Mesendoderm (in vitro differentiated cells): ENCODE measurements at regions not wholly inside any gene's neighbourhood (a gene's known extent, or its start where the extent isn't known, plus 50 kb on each side); places are given as distances from the start of the nearest gene placed in this dataset.

Source experiments
- DNase-seq: peaks from one replicate; pipeline ENCODE4 v3.0.0; 2013
- H2AK5ac ChIP-seq: 2 replicates; pipeline ENCODE4 v1.6.1; 2013; ENCODE audit warnings: low read length, inconsistent platforms
- H2BK120ac ChIP-seq: 2 replicates; pipeline ENCODE4 v1.6.1; 2013; ENCODE audit warnings: low read depth, mild to moderate bottlenecking, low read length, moderate library complexity, mixed read lengths
- H2BK15ac ChIP-seq: replicated peaks from 2 replicates; pipeline ENCODE4 v1.6.1; 2013; ENCODE audit warnings: low read depth, mild to moderate bottlenecking, moderate library complexity
- H2BK5ac ChIP-seq: 2 replicates; pipeline ENCODE4 v1.6.1; 2013; ENCODE audit warnings: low read length, inconsistent platforms
- H3K18ac ChIP-seq: 2 replicates; pipeline ENCODE4 v1.6.1; 2013; ENCODE audit warnings: mild to moderate bottlenecking, low read length, mixed read lengths
- H3K23ac ChIP-seq: one replicate; pipeline ENCODE4 v1.6.1; 2013; ENCODE audit warnings: low read length
- H3K27ac ChIP-seq: 2 replicates; pipeline ENCODE4 v1.5.1; 2013; ENCODE audit warnings: low read depth, mild to moderate bottlenecking, inconsistent platforms, low read length, moderate library complexity
- H3K27me3 ChIP-seq: 2 replicates; pipeline ENCODE4 v1.6.1; 2013; ENCODE audit warnings: low read length, control low read depth, mild to moderate bottlenecking, inconsistent platforms; ENCODE audit not compliant: insufficient read depth, poor library complexity
- H3K36me3 ChIP-seq: 2 replicates; pipeline ENCODE4 v1.6.1; 2013; ENCODE audit warnings: low read length, inconsistent platforms; ENCODE audit not compliant: control insufficient read depth, insufficient read depth
- H3K4ac ChIP-seq: one replicate; pipeline ENCODE4 v1.6.1; 2013; ENCODE audit warnings: low read depth, mild to moderate bottlenecking, low read length, moderate library complexity
- H3K4me1 ChIP-seq: 2 replicates; pipeline ENCODE4 v1.6.1; 2013; ENCODE audit warnings: low read depth, low read length, inconsistent platforms; ENCODE audit not compliant: control insufficient read depth
- H3K4me2 ChIP-seq: 2 replicates; pipeline ENCODE4 v1.6.1; 2013; ENCODE audit warnings: low read length
- H3K4me3 ChIP-seq: 2 replicates; pipeline ENCODE4 v1.5.1; 2013; ENCODE audit warnings: mild to moderate bottlenecking, low read length
- H3K56ac ChIP-seq: one replicate; pipeline ENCODE4 v1.6.1; 2013; ENCODE audit warnings: low read length
- H3K79me1 ChIP-seq: 2 replicates; pipeline ENCODE4 v1.6.1; 2013; ENCODE audit warnings: low read length, inconsistent platforms
- H3K79me2 ChIP-seq: 2 replicates; pipeline ENCODE4 v1.6.1; 2013; ENCODE audit warnings: mild to moderate bottlenecking, low read length; ENCODE audit not compliant: control insufficient read depth, insufficient read depth
- H3K9ac ChIP-seq: 2 replicates; pipeline ENCODE4 v1.6.1; 2013; ENCODE audit warnings: low read length, inconsistent platforms
- H4K5ac ChIP-seq: one replicate; pipeline ENCODE4 v1.6.1; 2013; ENCODE audit warnings: low read length
- H4K8ac ChIP-seq: one replicate; pipeline ENCODE4 v1.6.1; 2013; ENCODE audit warnings: low read depth, mild to moderate bottlenecking, control low read depth, low read length, moderate library complexity
- WGBS: extraction: QIAGEN DNeasy Blood & Tissue Kit; methylation state at CpG from one replicate; pipeline ENCODE4 v1.1.7; 2013; ENCODE audit warnings: low lambda C conversion rate, missing lambda C conversion rate; ENCODE audit not compliant: insufficient coverage; ENCODE audit errors: extremely low coverage; 5-methylcytosine and 5-hydroxymethylcytosine counted together

- no peak overlapping the region for H4K5ac ChIP-seq
- no peak overlapping the region for H2BK15ac ChIP-seq
- no peaks in the 10 kb centered on the region for H3K79me2 ChIP-seq
- no peak overlapping the region for H3K4me3 ChIP-seq
- H3K4me1 ChIP-seq, result no peaks in the 10 kb centered on the region
- H3K4ac ChIP-seq, result no peak overlapping the region
- H3K4me2 ChIP-seq, result no peak overlapping the region
- H3K9ac ChIP-seq, result no peak overlapping the region
- H2AK5ac ChIP-seq, result no peak overlapping the region
- no peaks in the 10 kb centered on the region for H3K36me3 ChIP-seq
- no peak overlapping the region for H3K18ac ChIP-seq
- H4K8ac ChIP-seq, result no peak overlapping the region
- no peak overlapping the region for H3K23ac ChIP-seq
- no peaks in the 10 kb centered on the region for H3K27me3 ChIP-seq
- H3K27ac ChIP-seq, result no peak overlapping the region
- H2BK120ac ChIP-seq, result no peak overlapping the region
- no CpG with 5 or more reads among the region's 4 CpGs for WGBS
- no peak overlapping the region for H3K56ac ChIP-seq
- no peak overlapping the region for H2BK5ac ChIP-seq
- DNase-seq, result no peak
- H3K79me1 ChIP-seq, result no peaks in the 10 kb centered on the region
Observed at GRCh38 chrX:22395372-22395771, 122.7 kb downstream of the CBLL2 start.

- H3K79me2 ChIP-seq, result no peaks in the 10 kb centered on the region
- H4K5ac ChIP-seq, result no peak overlapping the region
- H3K9ac ChIP-seq, result no peak overlapping the region
- no peak overlapping the region for H2AK5ac ChIP-seq
- H3K56ac ChIP-seq, result no peak overlapping the region
- no peak overlapping the region for H2BK120ac ChIP-seq
- H3K27me3 ChIP-seq, result no peaks in the 10 kb centered on the region
- no peak overlapping the region for H2BK15ac ChIP-seq
- no peak overlapping the region for H2BK5ac ChIP-seq
- H3K4ac ChIP-seq, result no peak overlapping the region
- no peak overlapping the region for H3K4me2 ChIP-seq
- H3K23ac ChIP-seq, result no peak overlapping the region
- H3K4me3 ChIP-seq, result no peak overlapping the region
- WGBS, result no CpG with 5 or more reads among the region's 2 CpGs
- no peak overlapping the region for H3K18ac ChIP-seq
- H3K27ac ChIP-seq, result no peak overlapping the region
- no peaks in the 10 kb centered on the region for H3K4me1 ChIP-seq
- H3K36me3 ChIP-seq, result no peaks in the 10 kb centered on the region
- no peaks in the 10 kb centered on the region for H3K79me1 ChIP-seq
- H4K8ac ChIP-seq, result no peak overlapping the region
- no peak for DNase-seq
Observed at GRCh38 chrX:22396408-22396807, 123.7 kb downstream of the CBLL2 start.

DNA sequence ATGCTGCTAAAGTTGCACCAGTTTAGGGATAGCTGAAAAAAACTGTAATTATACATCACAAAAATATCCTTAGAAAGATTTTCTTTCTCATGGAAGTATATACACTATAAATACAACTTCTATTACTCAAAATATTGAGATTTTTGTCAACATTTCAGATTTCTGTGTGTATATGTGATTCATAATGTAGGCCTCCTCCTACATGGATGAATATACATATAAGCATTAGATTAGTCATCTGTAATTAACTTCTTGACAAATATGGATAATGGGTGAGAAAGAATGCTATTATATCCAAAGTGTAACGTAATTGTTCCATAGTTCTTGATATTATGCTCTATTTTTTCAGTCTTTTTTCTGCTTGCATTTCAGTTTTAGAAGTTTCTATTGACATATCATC is 124.9 kb downstream of the CBLL2 start:
- no peak overlapping the region for H2BK5ac ChIP-seq
- H4K5ac ChIP-seq, result no peak overlapping the region
- H3K4me1 ChIP-seq, result no peaks in the 10 kb centered on the region
- DNase-seq, result no peak
- no peak overlapping the region for H3K18ac ChIP-seq
- no peaks in the 10 kb centered on the region for H3K79me1 ChIP-seq
- H4K8ac ChIP-seq, result no peak overlapping the region
- no peak overlapping the region for H3K4ac ChIP-seq
- H3K9ac ChIP-seq, result no peak overlapping the region
- H3K27me3 ChIP-seq, result no peaks in the 10 kb centered on the region
- no peak overlapping the region for H3K23ac ChIP-seq
- WGBS, result no CpG with 5 or more reads among the region's 1 CpG
- no peaks in the 10 kb centered on the region for H3K36me3 ChIP-seq
- no peak overlapping the region for H2BK15ac ChIP-seq
- H3K56ac ChIP-seq, result no peak overlapping the region
- H2BK120ac ChIP-seq, result no peak overlapping the region
- no peaks in the 10 kb centered on the region for H3K79me2 ChIP-seq
- no peak overlapping the region for H3K27ac ChIP-seq
- no peak overlapping the region for H3K4me3 ChIP-seq
- H2AK5ac ChIP-seq, result no peak overlapping the region
- H3K4me2 ChIP-seq, result no peak overlapping the region

DNA sequence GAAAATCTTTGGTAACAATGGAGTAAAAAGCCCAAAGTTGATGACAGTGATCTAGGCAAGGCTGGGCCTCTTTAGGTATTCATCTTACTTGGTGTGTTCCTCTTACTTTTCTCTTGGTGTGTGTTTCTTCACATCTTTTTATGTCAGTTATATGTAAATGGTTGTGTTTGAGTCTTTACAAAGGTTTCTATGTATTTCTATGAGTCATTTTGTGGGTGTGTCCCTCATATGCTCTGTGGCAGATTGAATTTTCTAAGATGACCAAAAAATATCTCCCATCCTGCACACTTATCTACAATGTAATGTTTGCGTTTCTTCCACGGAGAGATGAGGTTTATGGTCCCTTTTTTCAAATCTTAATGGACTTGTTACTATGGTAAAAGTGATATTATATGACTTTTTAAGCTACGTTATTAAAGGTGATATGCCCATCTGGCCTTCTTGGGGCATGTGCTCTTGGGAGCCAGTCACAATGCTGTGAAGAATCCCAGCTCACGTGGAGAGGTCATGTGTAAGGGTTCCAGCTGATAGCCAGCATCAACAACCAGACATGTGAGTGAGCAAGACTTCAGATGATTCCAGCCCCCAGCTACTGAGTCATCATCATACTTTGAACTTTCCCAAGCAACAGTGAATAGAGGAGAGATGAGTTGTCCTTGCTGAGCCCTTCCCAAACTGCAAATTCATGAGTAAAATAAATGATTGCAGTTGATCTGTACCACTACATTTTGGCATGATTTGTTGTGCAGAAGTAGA is 126.9 kb downstream of the CBLL2 start:
- WGBS, result no CpG with 5 or more reads among the region's 4 CpGs
- Histone ChIP-seq H3K79me1 (no peaks in the 10 kb centered on the region), H3K27me3 (no peaks in the 10 kb centered on the region), H3K27ac (no peak overlapping the region), H3K18ac (no peak overlapping the region), H2BK15ac (no peak overlapping the region), H3K4me3 (no peak overlapping the region), H2AK5ac (no peak overlapping the region), H3K56ac (no peak overlapping the region), H4K8ac (no peak overlapping the region), H4K5ac (no peak overlapping the region), H2BK5ac (no peak overlapping the region), H3K4ac (no peak overlapping the region), H3K79me2 (no peaks in the 10 kb centered on the region), H3K4me1 (no peaks in the 10 kb centered on the region), H3K23ac (no peak overlapping the region), H3K9ac (no peak overlapping the region), H3K4me2 (no peak overlapping the region), H2BK120ac (no peak overlapping the region), H3K36me3 (no peaks in the 10 kb centered on the region)
- DNase-seq, result no peak

DNA sequence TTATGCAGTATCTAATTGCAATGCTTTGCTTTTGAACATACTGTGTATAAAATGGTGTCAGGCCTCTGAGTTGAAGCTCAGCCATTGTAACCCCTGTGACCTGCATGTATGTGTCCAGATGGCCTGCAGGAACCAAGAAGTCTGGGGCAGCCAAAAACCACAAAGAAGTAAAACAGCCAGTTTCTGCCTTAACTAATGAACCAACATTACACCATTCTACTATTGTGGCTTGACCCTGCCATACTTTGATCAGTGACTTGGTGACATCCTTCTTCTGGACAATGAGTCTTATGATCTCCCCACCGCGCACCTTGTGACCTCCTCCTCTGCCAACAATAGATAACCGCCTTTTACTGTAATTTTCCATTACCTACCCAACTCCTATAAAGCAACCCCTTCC is 131.6 kb downstream of the CBLL2 start:
- Histone ChIP-seq H3K23ac (no peak overlapping the region), H3K9ac (no peak overlapping the region), H3K79me2 (no peaks in the 10 kb centered on the region), H4K5ac (no peak overlapping the region), H2AK5ac (no peak overlapping the region), H4K8ac (no peak overlapping the region), H3K4me1 (no peaks in the 10 kb centered on the region), H3K79me1 (no peaks in the 10 kb centered on the region), H3K27me3 (no peaks in the 10 kb centered on the region), H3K4me3 (no peak overlapping the region), H3K27ac (no peak overlapping the region), H2BK120ac (no peak overlapping the region), H3K4me2 (no peak overlapping the region), H3K4ac (no peak overlapping the region), H3K56ac (no peak overlapping the region), H2BK15ac (no peak overlapping the region), H3K18ac (no peak overlapping the region), H2BK5ac (no peak overlapping the region), H3K36me3 (no peaks in the 10 kb centered on the region)
- no CpG with 5 or more reads among the region's 3 CpGs for WGBS
- no peak for DNase-seq

GRCh38 chrX:22406201-22406737 is 133.6 kb downstream of the CBLL2 start:
- H3K27me3 ChIP-seq, result no peaks in the 10 kb centered on the region
- H3K4me3 ChIP-seq, result no peak overlapping the region
- no peak overlapping the region for H2AK5ac ChIP-seq
- H3K18ac ChIP-seq, result no peak overlapping the region
- no peaks in the 10 kb centered on the region for H3K4me1 ChIP-seq
- H3K4me2 ChIP-seq, result no peak overlapping the region
- no peak overlapping the region for H3K27ac ChIP-seq
- no peak overlapping the region for H2BK120ac ChIP-seq
- no peak overlapping the region for H4K5ac ChIP-seq
- no peak overlapping the region for H4K8ac ChIP-seq
- no peak overlapping the region for H3K4ac ChIP-seq
- H3K79me2 ChIP-seq, result no peaks in the 10 kb centered on the region
- no peak overlapping the region for H3K9ac ChIP-seq
- H2BK15ac ChIP-seq, result no peak overlapping the region
- no peak overlapping the region for H2BK5ac ChIP-seq
- H3K56ac ChIP-seq, result no peak overlapping the region
- no peak overlapping the region for H3K23ac ChIP-seq
- H3K36me3 ChIP-seq, result no peaks in the 10 kb centered on the region
- no peak for DNase-seq
- H3K79me1 ChIP-seq, result no peaks in the 10 kb centered on the region
- no CpG with 5 or more reads among the region's 5 CpGs for WGBS
